PC-9 (cell line): ENCODE measurements at regions not wholly inside any gene's neighbourhood (a gene's known extent, or its start where the extent isn't known, plus 50 kb on each side); places are given as distances from the start of the nearest gene placed in this dataset.
"Not testable (repeated sequence)": the region's sequence is repeated elsewhere in the genome, so short reads cannot be mapped to it uniquely, and the experiment has no call there.

Experiments used
- BruUV-seq: library from RNA; stranded (reverse); fragments of 400-500 nt; replicated peaks from 2 replicates; lab custom pipeline; 2021; lab: Mats Ljungman, UMichigan
- CTCF ChIA-PET: fragments of 300-600 bp; sonication (Branson Sonifier 250); formaldehyde crosslinking; loops from one replicate; lab custom pipeline; 2022; ENCODE audit warnings: antibody characterized with exemption; lab: Charles Lee
- POLR2A ChIA-PET: fragments of 300-600 bp; sonication (Branson Sonifier 250); formaldehyde crosslinking; loops from one replicate; lab custom pipeline; 2022; ENCODE audit warnings: antibody characterized with exemption; ENCODE audit not compliant: unreplicated experiment; lab: Charles Lee
- DNase-seq, 2 experiments: peaks; one replicate each; pipeline versions ENCODE4 v3.0.0 to v3.0.0-alpha.2; 2015 to 2022; ENCODE audit warnings: mixed read lengths in 1 of 2
- H2AFZ ChIP-seq: fragments of 200-600 bp; sonication (generic); 2 replicates; pipeline ENCODE4 v1.8.1; 2017; ENCODE audit warnings: antibody characterized with exemption
- H3F3A ChIP-seq: fragments of 200-600 bp; sonication (generic); 2 replicates; pipeline ENCODE4 v1.8.1; 2017; ENCODE audit warnings: antibody characterized with exemption, mild to moderate bottlenecking, low read depth; ENCODE audit not compliant: insufficient read depth
- H3K27ac ChIP-seq: fragments of 200-600 bp; sonication (generic); 2 replicates; pipeline ENCODE4 v1.6.1; 2016; ENCODE audit warnings: mixed run types
- H3K27me3 ChIP-seq: fragments of 200-600 bp; sonication (generic); 2 replicates; pipeline ENCODE4 v1.6.1; 2016; ENCODE audit warnings: low read depth, mixed run types; ENCODE audit not compliant: insufficient read depth
- H3K36me3 ChIP-seq: fragments of 200-600 bp; sonication (generic); 2 replicates; pipeline ENCODE4 v1.6.1; 2016; ENCODE audit warnings: low read depth, mixed run types
- H3K4me1 ChIP-seq: fragments of 200-600 bp; sonication (generic); replicated peaks from 2 replicates; pipeline ENCODE4 v1.6.1; 2016; ENCODE audit warnings: mixed run types; ENCODE audit not compliant: insufficient read depth
- H3K4me2 ChIP-seq: fragments of 200-600 bp; sonication (generic); 2 replicates; pipeline ENCODE4 v1.6.1; 2017; ENCODE audit warnings: mixed run types
- H3K4me3 ChIP-seq: fragments of 200-600 bp; sonication (generic); 2 replicates; pipeline ENCODE4 v1.6.1; 2016; ENCODE audit warnings: mixed run types
- H3K79me2 ChIP-seq: fragments of 200-600 bp; sonication (generic); 2 replicates; pipeline ENCODE4 v1.6.1; 2017; ENCODE audit warnings: low read depth, mixed run types
- H3K9me2 ChIP-seq: fragments of 200-600 bp; sonication (generic); 2 replicates; pipeline ENCODE4 v1.8.1; 2017; ENCODE audit warnings: mild to moderate bottlenecking; ENCODE audit not compliant: insufficient read depth
- H3K9me3 ChIP-seq: fragments of 200-600 bp; sonication (generic); 2 replicates; pipeline ENCODE4 v1.8.1; 2016; ENCODE audit warnings: low read depth; ENCODE audit not compliant: insufficient read depth
- H4K20me1 ChIP-seq: fragments of 200-600 bp; sonication (generic); 2 replicates; pipeline ENCODE4 v1.8.1; 2017; ENCODE audit not compliant: insufficient read depth
- EZH2 ChIP-seq: fragments of 200-600 bp; sonication (generic); IDR thresholded peaks from 2 replicates; pipeline ENCODE4 v1.8.0; 2017; ENCODE audit warnings: antibody characterized with exemption, low read depth
- intact Hi-C: fragments of 100-400 bp; cut with micrococcal nuclease; formaldehyde crosslinking; loops from one replicate; pipeline ENCODE4 v1.10.0; 2022; ENCODE audit not compliant: unreplicated experiment
- TF ChIP-seq, protein P1 (sequence below): fragments of 200-600 bp; sonication (generic); conservative IDR thresholded peaks from 2 replicates; pipeline ENCODE4 v1.6.1; 2017; ENCODE audit warnings: mixed run types, antibody characterized with exemption, mild to moderate bottlenecking, moderate library complexity

DNA sequence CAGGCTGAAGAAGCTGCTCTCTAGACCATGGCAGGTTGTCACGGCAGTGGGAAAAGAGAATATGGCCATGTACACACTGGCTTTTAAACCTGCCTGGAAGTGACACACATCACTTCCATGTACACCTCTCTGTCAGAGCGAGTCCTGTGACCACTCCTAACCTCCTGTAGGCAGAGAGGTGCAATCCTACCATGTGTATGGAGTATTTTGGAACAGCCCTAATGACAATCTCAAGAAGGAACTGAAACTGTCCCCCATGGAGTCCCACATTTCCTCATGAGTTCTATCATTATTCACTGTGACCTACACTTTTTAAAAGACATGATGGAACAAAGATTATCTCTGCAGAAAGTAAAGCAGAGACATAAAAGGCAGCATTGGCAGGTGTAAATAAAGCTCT is 153.4 kb upstream of the PFN2 start:
- no peak overlapping the region for H3K4me3 ChIP-seq
- H3K36me3 ChIP-seq, result no peaks in the 10 kb centered on the region
- H3F3A ChIP-seq, result no peaks in the 10 kb centered on the region
- H3K27me3 ChIP-seq, result no peaks in the 10 kb centered on the region
- H3K4me2 ChIP-seq, result no peak overlapping the region
- no peaks in the 10 kb centered on the region for H3K4me1 ChIP-seq
- intact Hi-C loops, result no loop called here
- CTCF ChIA-PET, result no interaction called here
- POLR2A ChIA-PET, result no interaction called here
- no peak overlapping the region for H2AFZ ChIP-seq
- no peak overlapping the region for H3K27ac ChIP-seq
- TF ChIP-seq, protein P1, sequence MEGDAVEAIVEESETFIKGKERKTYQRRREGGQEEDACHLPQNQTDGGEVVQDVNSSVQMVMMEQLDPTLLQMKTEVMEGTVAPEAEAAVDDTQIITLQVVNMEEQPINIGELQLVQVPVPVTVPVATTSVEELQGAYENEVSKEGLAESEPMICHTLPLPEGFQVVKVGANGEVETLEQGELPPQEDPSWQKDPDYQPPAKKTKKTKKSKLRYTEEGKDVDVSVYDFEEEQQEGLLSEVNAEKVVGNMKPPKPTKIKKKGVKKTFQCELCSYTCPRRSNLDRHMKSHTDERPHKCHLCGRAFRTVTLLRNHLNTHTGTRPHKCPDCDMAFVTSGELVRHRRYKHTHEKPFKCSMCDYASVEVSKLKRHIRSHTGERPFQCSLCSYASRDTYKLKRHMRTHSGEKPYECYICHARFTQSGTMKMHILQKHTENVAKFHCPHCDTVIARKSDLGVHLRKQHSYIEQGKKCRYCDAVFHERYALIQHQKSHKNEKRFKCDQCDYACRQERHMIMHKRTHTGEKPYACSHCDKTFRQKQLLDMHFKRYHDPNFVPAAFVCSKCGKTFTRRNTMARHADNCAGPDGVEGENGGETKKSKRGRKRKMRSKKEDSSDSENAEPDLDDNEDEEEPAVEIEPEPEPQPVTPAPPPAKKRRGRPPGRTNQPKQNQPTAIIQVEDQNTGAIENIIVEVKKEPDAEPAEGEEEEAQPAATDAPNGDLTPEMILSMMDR, result no peak
- no peaks in the 10 kb centered on the region for H4K20me1 ChIP-seq
- no TSS peak for BruUV-seq
- H3K79me2 ChIP-seq, result no peaks in the 10 kb centered on the region
- no peak for DNase-seq
- no peaks in the 10 kb centered on the region; the same call in 1 of the 2 replicates for H3K9me2 ChIP-seq
- no peaks in the 10 kb centered on the region for H3K9me3 ChIP-seq

DNA sequence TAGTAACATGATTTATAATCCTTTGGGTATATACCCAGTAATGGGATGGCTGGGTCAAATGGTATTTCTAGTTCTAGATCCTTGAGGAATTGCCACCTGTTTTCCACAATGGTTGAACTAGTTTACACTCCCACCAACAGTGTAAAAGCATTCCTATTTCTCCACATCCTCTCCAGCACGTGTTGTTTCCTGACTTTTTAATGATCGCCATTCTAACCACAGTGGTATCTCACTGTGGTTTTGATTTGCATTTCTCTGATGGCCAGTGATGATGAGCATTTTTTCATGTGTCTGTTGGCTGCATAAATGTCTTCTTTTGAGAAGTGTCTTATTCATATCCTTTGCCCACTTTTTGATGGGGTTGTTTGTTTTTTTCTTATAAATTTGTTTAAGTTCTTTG is 152.6 kb upstream of the PFN2 start:
- CTCF ChIA-PET, BruUV-seq, H3F3A ChIP-seq, H2AFZ ChIP-seq, H3K27ac ChIP-seq, H3K4me3 ChIP-seq, H3K9me3 ChIP-seq, intact Hi-C loops, H3K4me2 ChIP-seq, H3K9me2 ChIP-seq, DNase-seq, H3K36me3 ChIP-seq, H3K27me3 ChIP-seq, H3K4me1 ChIP-seq, H4K20me1 ChIP-seq, POLR2A ChIA-PET, H3K79me2 ChIP-seq: not testable (repeated sequence)

DNA sequence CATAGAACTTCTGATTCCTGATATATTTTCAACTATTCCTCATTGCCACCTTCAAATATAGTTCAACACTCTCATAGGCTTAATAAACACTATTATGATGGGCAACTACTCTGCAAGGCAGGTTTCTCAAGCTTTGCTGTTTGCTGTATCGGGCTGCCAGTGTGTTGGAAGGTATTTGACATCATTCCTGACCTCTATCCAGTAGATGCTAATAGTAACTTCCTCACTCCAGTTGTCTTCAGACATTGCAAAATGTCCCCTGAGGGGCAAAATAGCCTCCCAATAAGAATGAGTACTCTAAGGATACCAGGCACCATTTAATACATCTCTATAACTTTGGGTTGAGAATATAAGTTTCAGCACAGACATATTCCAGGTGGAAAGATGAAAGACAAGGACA is 147.5 kb upstream of the PFN2 start:
- Histone ChIP-seq H2AFZ (no peak overlapping the region), H3K4me2 (no peak overlapping the region), H3K9me2 (no peaks in the 10 kb centered on the region), H3K27me3 (no peaks in the 10 kb centered on the region), H3K4me3 (no peak overlapping the region), H3K79me2 (no peaks in the 10 kb centered on the region), H3K36me3 (no peaks in the 10 kb centered on the region), H4K20me1 (no peaks in the 10 kb centered on the region), H3F3A (no peaks in the 10 kb centered on the region), H3K9me3 (no peaks in the 10 kb centered on the region), H3K4me1 (no peaks in the 10 kb centered on the region), H3K27ac (no peak overlapping the region)
- no peak for TF ChIP-seq EZH2
- TF ChIP-seq, protein P1, result no peak
- no peak for DNase-seq
- POLR2A ChIA-PET, result no interaction called here
- intact Hi-C loops, result no loop called here
- BruUV-seq, result no TSS peak
- CTCF ChIA-PET, result no interaction called here

DNA sequence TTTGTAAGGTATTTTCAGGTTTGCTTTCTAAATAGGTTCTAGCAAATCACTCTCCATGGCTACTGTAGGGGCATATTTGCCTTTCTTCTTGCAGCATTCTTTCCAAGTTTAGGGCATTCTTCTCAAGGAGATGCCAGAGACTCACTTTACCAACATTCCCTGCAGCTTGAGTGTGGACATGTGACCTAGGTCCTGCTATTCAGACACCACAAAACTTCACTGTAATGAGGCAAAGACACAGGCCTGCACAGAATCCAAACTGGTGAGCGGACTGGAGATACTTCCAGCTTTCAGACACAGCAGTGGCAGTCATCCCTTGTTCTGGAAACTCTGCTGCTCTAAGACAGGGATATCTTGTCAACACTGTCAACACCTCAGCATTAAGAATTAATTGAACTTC is 146.4 kb upstream of the PFN2 start:
- no peak overlapping the region for H2AFZ ChIP-seq
- H3K9me2 ChIP-seq, result no peaks in the 10 kb centered on the region
- no peak for DNase-seq
- intact Hi-C loops, result no loop called here
- H3K27ac ChIP-seq, result no peak overlapping the region
- ChIA-PET CTCF (no interaction called here), POLR2A (no interaction called here)
- H3K9me3 ChIP-seq, result no peaks in the 10 kb centered on the region
- no peaks in the 10 kb centered on the region for H3K36me3 ChIP-seq
- H3K4me3 ChIP-seq, result no peak overlapping the region
- no peaks in the 10 kb centered on the region for H4K20me1 ChIP-seq
- H3K4me2 ChIP-seq, result no peak overlapping the region
- no peak for TF ChIP-seq EZH2
- TF ChIP-seq, protein P1, result no peak
- H3K27me3 ChIP-seq, result no peaks in the 10 kb centered on the region
- no peaks in the 10 kb centered on the region for H3K4me1 ChIP-seq
- BruUV-seq, result no TSS peak
- no peaks in the 10 kb centered on the region for H3K79me2 ChIP-seq
- H3F3A ChIP-seq, result no peaks in the 10 kb centered on the region
